ENCODE measurements at regions not wholly inside any gene's neighbourhood (a gene's known extent, or its start where the extent isn't known, plus 50 kb on each side); places are given as distances from the start of the nearest gene placed in this dataset.
"Not testable (repeated sequence)": the region's sequence is repeated elsewhere in the genome, so short reads cannot be mapped to it uniquely, and the experiment has no call there.

DNA sequence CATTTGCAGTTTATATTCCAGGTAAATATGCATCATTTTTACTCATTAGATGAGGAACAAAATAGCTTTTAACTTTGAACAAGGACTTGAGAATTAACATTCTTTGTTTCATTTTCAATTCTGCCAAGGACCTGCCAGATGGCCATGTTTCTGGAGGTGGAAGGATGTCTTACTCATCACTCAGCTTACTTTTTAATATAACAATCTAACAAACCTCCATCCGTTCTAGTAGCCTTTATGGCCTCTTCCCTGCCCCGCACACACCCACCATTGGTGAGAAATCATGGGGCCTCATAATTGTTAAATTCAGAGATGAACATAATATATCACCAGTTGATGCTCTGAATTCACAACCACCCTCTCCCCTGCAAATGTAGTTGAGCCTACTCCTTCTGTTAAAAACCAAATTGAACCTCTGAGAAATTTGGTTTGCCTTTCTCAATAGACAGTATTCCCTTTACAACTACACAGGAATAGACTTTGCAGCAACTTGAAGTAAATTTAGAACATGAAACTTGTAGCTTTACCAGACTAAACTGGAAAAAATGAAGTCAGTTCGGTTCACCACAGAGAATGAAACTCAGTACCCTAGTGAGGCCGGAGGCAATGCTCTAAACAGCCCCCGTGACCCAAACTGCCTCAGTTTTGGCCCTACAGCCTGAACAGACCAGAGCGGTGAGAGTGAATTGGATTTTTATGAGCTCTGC is 50.1 kb upstream of the ACSL4 start:
- no peak for DNase-seq (ENCODE audit: low read depth)
- no peak overlapping the region for H3K4me3 ChIP-seq (ENCODE audit: low read depth, low read length)

- H3K4me3 ChIP-seq (ENCODE audit: low read depth, low read length): no peak overlapping the region
- no peak for DNase-seq (ENCODE audit: low read depth)
Observed at GRCh38 chrX:109783701-109784079, 50.6 kb upstream of the ACSL4 start.

DNA sequence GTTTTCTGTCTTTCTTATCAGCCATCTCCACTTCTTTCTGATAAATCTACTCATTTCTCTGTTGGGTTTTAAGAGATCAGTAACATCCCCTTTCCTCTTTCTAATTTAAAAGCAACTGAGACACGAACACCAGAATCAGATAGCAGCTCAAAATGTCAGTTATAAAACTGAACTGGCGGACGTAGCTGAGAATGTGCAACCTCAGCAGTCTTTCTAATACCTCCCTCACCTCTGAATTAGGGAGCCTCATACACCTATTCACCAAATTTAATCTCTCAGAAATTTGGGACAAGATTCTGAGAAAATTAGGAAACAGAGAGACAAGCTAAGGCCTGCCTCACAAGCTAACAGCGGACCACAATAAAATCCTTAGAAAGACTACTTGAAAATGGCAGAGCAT is 52.0 kb upstream of the ACSL4 start:
- DNase-seq (ENCODE audit: low read depth): no peak
- no peak overlapping the region for H3K4me3 ChIP-seq (ENCODE audit: low read depth, low read length)

GRCh38 chrX:109790511-109790910 is 57.5 kb upstream of the ACSL4 start:
- not testable (repeated sequence) for DNase-seq (ENCODE audit: low read depth); H3K4me3 ChIP-seq (ENCODE audit: low read depth, low read length)

DNA sequence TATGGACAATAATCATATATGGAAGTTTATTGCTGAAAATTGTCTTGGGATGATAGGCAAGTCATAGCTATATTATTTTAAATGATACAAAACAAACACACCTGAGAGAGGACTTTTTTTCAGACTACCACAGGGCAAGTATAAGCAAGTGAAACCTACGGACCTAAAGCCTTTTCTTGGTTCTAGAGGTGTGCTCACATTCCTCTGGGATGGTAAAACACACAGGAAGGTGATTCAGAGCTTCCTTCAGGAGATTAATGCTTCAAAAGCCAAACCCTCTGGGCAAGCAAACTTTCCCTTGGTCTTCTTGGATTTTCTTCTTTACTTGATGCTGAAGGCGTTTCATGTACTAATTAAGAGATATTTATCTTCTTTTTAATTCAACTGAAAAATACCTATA is 60.1 kb upstream of the ACSL4 start:
- no peak for DNase-seq (ENCODE audit: low read depth)
- no peak overlapping the region for H3K4me3 ChIP-seq (ENCODE audit: low read depth, low read length)

- H3K4me3 ChIP-seq (ENCODE audit: low read depth, low read length): no peak overlapping the region
- DNase-seq (ENCODE audit: low read depth): no peak
Observed at GRCh38 chrX:109795682-109796081, 62.6 kb upstream of the ACSL4 start.

DNA sequence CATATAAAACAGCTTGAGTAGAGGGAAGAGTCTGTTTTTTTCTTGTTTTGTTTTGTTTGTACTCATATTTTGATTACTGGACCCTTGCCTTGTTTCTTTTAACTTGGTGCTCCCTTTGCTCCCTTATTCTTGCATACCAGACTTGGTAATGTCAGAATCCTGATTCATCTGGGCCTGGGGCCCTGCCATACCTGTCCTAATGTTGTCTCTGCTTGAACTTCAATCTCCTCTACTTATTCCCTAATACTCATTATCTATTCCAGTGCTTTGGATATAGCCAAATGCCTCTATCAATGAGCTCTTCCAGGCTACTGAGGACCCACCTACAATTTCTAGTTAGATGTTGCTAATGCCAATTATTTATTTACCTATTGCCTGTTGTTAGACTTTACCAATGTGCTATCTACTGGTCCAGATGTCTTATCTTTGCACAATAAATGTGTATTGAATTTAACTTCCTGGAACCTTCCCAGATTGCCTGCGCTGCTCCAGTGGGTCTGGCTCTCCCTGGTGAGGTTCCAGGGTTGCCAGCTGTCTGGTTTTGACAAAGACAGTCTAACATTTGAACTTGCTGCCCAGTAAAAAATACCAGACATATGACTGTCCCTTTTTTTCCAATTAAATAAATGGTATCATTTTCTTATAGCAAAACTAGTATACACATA is 64.4 kb upstream of the ACSL4 start:
- no peak for DNase-seq (ENCODE audit: low read depth)
- no peak overlapping the region for H3K4me3 ChIP-seq (ENCODE audit: low read depth, low read length)

- no peak overlapping the region for H3K4me3 ChIP-seq (ENCODE audit: low read depth, low read length)
- DNase-seq (ENCODE audit: low read depth): no peak
Observed at GRCh38 chrX:109812236-109812635, 79.2 kb upstream of the ACSL4 start.

DNA sequence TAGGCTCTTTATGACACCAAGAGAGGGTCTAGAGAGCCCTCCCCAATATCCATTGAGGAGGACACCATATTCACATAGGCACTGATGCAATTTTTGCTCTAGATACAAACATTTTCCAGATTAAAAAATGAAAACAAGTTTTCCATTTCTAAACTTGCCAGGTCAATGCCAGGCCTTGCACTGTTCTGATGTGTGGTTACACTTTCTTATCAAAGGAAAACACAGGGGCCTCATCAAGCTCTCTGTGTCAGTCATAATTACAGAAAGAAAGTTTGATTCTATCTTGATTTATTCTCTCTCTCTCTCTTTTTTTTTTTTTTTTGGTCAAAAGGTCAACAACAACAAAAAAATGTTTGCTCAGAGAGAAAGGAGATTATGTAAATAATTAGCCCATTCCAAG is 80.2 kb upstream of the ACSL4 start:
- no peak for DNase-seq (ENCODE audit: low read depth)
- H3K4me3 ChIP-seq (ENCODE audit: low read depth, low read length): no peak overlapping the region

DNA sequence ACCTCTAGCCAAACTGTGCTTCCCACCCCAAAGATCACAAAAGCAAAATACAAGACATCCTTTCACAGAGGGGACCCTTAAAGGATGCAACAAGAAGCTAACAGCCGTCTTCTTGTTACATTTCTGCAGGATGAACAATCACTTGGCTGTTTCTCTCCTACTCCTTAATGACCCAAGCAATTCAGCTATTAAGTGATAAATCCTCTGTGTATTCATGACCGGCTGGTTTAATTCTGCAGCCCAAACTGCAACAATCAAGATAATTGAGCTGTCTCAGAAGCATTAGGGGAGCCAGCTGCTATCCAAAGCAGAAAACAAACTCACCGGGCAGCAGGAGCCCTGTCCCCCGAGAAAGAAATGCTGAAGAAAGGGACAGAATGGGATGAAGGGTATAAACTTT is 85.9 kb upstream of the ACSL4 start:
- no peak for DNase-seq (ENCODE audit: low read depth)

DNA sequence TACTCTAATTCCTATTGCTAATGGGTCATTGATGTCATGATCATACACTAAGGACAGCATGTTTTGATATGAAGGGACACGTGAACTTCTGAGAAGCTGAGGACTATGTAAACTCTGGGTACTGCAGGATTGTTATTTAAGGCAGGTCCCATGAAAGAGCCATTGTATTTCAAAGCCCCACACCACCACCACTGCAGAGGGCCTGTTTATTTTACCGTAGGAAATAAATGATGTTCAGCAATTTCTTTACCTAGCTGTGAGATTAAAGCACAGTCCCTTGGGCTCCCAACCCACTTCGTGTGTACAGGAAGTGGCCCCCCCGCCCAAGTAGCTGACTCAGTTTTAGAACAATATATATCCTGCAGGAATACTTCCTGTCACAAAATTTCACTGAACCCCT is 89.8 kb upstream of the ACSL4 start:
- H3K4me3 ChIP-seq (ENCODE audit: low read depth, low read length): no peak overlapping the region
- no peak for DNase-seq (ENCODE audit: low read depth)

More for the DNA sequence above, 85.9 kb upstream of the ACSL4 start:
- H3K4me3 ChIP-seq (ENCODE audit: low read depth, low read length): no peak overlapping the region

- DNase-seq (ENCODE audit: low read depth): peak; percentile 51
- no peak overlapping the region for H3K4me3 ChIP-seq (ENCODE audit: low read depth, low read length)
Observed at GRCh38 chrX:109826954-109827708, 94.1 kb upstream of the ACSL4 start.

GRCh38 chrX:109827772-109828171 is 94.7 kb upstream of the ACSL4 start:
- H3K4me3 ChIP-seq (ENCODE audit: low read depth, low read length): no peak overlapping the region
- no peak for DNase-seq (ENCODE audit: low read depth)

GRCh38 chrX:109830157-109830703 is 97.2 kb upstream of the ACSL4 start:
- no peak for DNase-seq (ENCODE audit: low read depth)
- no peak overlapping the region for H3K4me3 ChIP-seq (ENCODE audit: low read depth, low read length)

- H3K4me3 ChIP-seq (ENCODE audit: low read depth, low read length): no peak overlapping the region
- DNase-seq (ENCODE audit: low read depth): no peak
Observed at GRCh38 chrX:109830704-109831206, 97.7 kb upstream of the ACSL4 start.

- no peak for DNase-seq (ENCODE audit: low read depth)
- no peak overlapping the region for H3K4me3 ChIP-seq (ENCODE audit: low read depth, low read length)
Observed at GRCh38 chrX:109831326-109831985, 98.4 kb upstream of the ACSL4 start.

DNA sequence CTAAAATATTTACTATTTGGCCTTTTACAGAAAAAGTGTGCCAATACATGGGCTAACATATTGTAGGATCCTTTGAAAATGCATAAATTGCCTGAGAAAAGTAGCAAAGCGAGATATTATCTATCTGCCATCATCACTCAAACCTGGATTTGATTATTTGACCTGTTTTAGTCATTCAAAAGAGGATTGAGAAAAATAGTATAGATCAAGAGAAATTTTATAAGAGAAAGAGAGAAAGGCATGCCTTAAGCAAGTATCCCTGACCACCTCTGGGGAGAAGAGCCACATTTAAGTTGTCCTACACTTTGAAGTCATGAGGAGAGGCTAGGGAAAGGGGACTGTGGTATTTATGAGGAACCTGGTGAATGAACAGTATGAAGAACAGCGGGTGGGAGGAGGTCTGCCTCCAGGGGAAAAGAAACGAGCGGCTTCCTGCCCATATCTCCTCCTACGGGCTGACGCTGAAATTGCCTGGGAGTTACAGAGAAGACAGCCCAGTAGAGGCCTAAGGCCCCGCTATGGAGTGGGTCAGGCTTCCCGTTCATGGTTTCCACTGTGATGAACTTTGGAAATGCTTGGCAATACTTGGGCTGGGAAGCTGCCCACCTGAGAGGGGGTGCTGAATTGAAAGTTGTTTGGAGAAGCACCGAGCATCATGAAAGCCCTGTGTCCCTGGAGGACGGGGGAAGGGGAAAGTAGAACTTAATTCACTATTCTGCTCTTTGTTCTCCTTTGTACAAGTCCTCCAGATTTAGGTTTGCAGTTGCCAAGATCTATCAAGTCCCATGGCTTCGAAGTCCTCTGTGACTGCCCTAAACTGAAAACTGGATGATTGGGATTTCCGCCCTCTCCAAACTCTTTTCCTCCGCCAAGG is 106.9 kb upstream of the ACSL4 start:
- DNase-seq (ENCODE audit: low read depth): no peak
- H3K4me3 ChIP-seq (ENCODE audit: low read depth, low read length): no peak overlapping the region

GRCh38 chrX:109840585-109840984 is 107.5 kb upstream of the ACSL4 start:
- no peak overlapping the region for H3K4me3 ChIP-seq (ENCODE audit: low read depth, low read length)
- peak; percentile 91 for DNase-seq (ENCODE audit: low read depth)

DNA sequence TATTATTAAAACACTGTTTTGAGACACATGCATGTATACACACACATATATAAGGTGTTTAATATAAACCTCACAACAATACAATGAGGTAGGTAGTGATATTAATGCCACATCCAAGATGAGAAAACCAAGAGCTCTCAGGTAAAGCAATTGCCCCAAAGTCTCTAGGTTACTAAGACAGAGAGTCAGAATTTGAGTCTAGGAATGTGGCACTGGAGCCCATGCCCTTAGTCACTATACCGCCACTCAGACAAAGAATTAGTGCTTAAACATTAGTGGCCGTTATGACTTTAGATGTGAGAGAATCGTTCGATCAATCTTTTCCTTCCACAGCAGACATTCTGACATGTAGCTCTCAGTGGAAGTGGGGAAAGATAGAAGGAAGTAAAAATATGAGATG is 108.2 kb upstream of the ACSL4 start:
- no peak overlapping the region for H3K4me3 ChIP-seq (ENCODE audit: low read depth, low read length)
- DNase-seq (ENCODE audit: low read depth): no peak
